ENCODE measurements at regions not wholly inside any gene's neighbourhood (a gene's known extent, or its start where the extent isn't known, plus 50 kb on each side); places are given as distances from the start of the nearest gene placed in this dataset.

GRCh38 chr1:204818998-204819397 is 51.7 kb upstream of the NFASC start:
- in situ Hi-C loops (cut with HindIII; ENCODE audit: low sequenced_read_pairs), result loop anchor here (25.0 kb wide), 1 partner anchor 282 kb away; no protein-coding TSS in a partner anchor

GRCh38 chr1:204819495-204819894 is 51.2 kb upstream of the NFASC start:
- in situ Hi-C loops (cut with HindIII; ENCODE audit: low sequenced_read_pairs), result loop anchor here (25.0 kb wide), 1 partner anchor 282 kb away; no protein-coding TSS in a partner anchor

All from DLD1 (cell line).